Progenitor cell of endocrine pancreas (in vitro differentiated cells): ENCODE measurements at regions not wholly inside any gene's neighbourhood (a gene's known extent, or its start where the extent isn't known, plus 50 kb on each side); places are given as distances from the start of the nearest gene placed in this dataset.
"Not testable (repeated sequence)": the region's sequence is repeated elsewhere in the genome, so short reads cannot be mapped to it uniquely, and the experiment has no call there.

Experiments
- DNase-seq: peaks from one replicate; pipeline ENCODE4 v3.0.0; 2021; ENCODE audit warnings: low spot score; ENCODE audit not compliant: unreplicated experiment
- H3K27ac Mint-ChIP-seq: 2 replicates; pipeline ENCODE4 v1.8.0; 2021; ENCODE audit warnings: mild to moderate bottlenecking, moderate library complexity, mixed read lengths
- H3K27me3 Mint-ChIP-seq: 2 replicates; pipeline ENCODE4 v1.8.0; 2021; ENCODE audit warnings: mixed read lengths
- H3K36me3 Mint-ChIP-seq: 2 replicates; pipeline ENCODE4 v1.8.0; 2022; ENCODE audit warnings: mixed read lengths; ENCODE audit not compliant: insufficient read depth
- H3K4me1 Mint-ChIP-seq: 2 replicates; pipeline ENCODE4 v1.8.0; 2021; ENCODE audit warnings: low read depth, mixed read lengths
- H3K4me3 Mint-ChIP-seq: 2 replicates; pipeline ENCODE4 v1.8.0; 2021; ENCODE audit warnings: low read depth, mild to moderate bottlenecking, moderate library complexity, mixed read lengths
- H3K9me3 Mint-ChIP-seq: 2 replicates; pipeline ENCODE4 v1.8.0; 2021; ENCODE audit warnings: low read depth, mixed read lengths
- TF ChIP-seq, protein P1 (sequence below): fragments of 200-600 bp; sonication (generic); IDR thresholded peaks from one replicate; pipeline ENCODE4 v1.5.0; 2021; ENCODE audit warnings: antibody characterized with exemption, mild to moderate bottlenecking; ENCODE audit not compliant: unreplicated experiment

DNA sequence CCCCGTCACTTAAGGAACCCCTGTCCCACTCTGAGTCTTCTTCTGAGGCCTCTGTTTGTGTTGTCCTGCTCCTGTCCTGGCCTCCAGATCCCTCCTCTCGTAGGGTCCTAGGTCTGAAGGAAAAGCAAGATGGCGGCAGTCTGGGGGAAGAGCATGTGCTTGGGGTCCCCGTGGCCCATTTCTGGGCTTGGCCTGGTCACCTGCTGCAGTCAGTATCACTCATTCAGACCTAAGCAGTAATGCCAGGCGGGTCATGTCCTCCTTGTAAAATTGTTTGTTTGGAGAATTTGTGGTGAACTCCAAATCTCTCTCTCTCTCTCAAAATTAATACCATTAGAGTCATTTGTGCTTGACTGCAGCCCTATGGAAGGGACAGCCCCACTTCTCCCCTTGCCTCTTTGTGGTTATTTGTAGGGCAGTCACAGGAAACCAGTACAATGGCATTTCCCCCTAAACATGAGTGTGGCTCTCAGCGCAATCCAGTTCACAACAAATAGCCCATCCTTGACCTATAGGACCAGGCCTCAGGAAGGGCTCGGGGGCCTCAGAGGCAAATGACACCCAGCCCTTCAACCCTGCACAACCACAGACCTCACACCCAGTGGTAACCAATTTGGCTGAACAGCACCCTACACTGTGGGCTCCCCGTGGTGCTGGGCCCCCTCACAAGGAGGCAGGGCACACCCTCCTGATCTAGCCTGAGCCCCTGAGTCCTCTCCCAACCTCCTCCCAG is 173.5 kb downstream of the OR4M2 start:
- H3K4me3 Mint-ChIP-seq, result no peak overlapping the region
- H3K36me3 Mint-ChIP-seq, result peaks cover 13% of the 10 kb centered on the region
- no peak for DNase-seq
- no peak overlapping the region for H3K27ac Mint-ChIP-seq
- no peaks in the 10 kb centered on the region for H3K27me3 Mint-ChIP-seq
- H3K4me1 Mint-ChIP-seq, result no peaks in the 10 kb centered on the region
- TF ChIP-seq, protein P1, sequence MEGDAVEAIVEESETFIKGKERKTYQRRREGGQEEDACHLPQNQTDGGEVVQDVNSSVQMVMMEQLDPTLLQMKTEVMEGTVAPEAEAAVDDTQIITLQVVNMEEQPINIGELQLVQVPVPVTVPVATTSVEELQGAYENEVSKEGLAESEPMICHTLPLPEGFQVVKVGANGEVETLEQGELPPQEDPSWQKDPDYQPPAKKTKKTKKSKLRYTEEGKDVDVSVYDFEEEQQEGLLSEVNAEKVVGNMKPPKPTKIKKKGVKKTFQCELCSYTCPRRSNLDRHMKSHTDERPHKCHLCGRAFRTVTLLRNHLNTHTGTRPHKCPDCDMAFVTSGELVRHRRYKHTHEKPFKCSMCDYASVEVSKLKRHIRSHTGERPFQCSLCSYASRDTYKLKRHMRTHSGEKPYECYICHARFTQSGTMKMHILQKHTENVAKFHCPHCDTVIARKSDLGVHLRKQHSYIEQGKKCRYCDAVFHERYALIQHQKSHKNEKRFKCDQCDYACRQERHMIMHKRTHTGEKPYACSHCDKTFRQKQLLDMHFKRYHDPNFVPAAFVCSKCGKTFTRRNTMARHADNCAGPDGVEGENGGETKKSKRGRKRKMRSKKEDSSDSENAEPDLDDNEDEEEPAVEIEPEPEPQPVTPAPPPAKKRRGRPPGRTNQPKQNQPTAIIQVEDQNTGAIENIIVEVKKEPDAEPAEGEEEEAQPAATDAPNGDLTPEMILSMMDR, result no peak
- H3K9me3 Mint-ChIP-seq, result peaks cover 64% of the 10 kb centered on the region

DNA sequence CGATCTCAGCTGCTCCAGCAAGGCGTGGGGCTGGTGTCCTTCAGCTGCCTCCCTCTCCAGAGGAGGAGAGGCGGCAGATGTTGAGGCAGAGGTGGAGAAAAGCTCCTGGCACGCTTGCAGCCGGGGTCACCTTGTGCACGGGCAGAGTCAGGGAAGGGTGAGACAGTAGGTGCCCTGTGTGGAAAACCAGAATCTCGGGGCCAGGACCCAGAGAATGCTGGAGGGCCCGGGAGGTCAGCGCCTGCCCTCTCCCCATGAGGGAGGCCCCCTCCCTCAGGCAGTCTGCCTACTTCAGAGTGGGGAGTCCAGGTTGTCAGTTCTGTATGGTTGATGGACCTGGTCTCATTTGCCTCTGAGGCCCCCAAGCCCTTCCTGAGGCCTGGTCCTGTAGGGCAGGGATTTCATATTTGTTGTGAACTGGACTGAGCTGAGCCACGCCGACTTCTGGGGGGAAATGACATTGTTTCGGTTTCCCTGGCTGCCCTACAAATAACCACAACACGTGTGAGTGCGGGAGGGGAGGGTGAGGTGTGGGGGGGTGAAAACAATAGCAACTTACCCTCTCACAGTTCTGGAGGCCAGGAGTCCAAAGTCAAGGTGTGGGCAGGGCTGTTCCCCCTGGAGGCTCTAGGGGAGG is 174.2 kb downstream of the OR4M2 start:
- H3K36me3 Mint-ChIP-seq, result peaks cover 15% of the 10 kb centered on the region
- DNase-seq, H3K27ac Mint-ChIP-seq, H3K4me1 Mint-ChIP-seq, H3K4me3 Mint-ChIP-seq, H3K27me3 Mint-ChIP-seq: not testable (repeated sequence)
- peaks cover 64% of the 10 kb centered on the region for H3K9me3 Mint-ChIP-seq

DNA sequence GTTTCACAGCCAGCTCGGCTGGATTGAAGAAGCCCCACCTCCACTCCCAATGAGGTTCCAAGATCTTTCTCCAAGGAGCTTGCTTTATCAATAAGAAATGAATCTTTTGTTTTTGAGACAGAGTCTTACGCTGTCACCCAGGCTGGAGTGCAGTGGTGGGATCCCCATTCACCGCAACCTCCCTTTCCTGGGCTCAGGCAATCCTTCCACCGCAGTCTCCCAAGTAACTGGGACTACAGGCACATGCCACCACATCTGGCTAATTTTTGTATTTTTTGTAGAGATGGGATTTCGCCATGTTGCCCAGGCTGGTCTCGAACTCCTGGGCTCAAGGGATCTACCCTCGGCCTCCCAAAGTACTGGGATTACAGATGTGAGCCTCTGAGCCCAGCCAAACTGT is 175.3 kb downstream of the OR4M2 start:
- H3K27me3 Mint-ChIP-seq, H3K4me1 Mint-ChIP-seq, DNase-seq, H3K4me3 Mint-ChIP-seq, H3K27ac Mint-ChIP-seq: not testable (repeated sequence)
- Mint-ChIP-seq H3K9me3 (peaks cover 67% of the 10 kb centered on the region), H3K36me3 (peaks cover 23% of the 10 kb centered on the region)

DNA sequence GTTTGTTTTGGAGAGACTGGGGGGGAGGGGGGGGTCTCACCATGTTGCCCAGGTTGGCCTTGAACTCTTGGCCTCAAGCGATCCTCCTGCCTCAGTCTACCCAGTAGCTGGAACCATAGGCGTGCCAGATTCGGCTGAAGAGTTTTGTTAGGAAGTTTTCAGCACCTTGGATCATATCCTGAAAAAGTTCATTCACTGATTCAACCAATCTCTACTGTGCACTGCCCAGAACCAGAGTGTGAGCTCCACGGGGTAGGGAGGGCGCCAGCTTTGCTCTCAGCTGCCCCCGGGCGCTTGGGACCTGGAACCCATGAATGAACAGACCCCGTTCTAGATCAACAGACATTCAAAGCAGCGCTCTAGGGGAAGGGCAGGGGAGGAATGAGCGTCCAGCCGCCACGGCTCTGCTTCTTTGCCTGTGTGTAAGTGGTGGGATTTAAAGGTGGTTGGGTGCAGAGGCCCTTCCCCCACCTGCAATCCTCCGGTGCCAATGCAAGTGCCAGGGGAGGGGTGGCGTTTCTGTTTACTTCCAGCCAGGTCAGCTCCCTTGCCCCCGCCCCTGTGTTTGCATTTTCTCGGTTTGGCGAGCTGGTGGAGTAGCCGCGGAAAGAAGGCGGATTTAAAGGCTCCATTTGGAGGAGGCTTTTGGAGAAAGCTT is 176.2 kb downstream of the OR4M2 start:
- H3K36me3 Mint-ChIP-seq, result peaks cover 17% of the 10 kb centered on the region
- H3K9me3 Mint-ChIP-seq, result peaks cover 68% of the 10 kb centered on the region

DNA sequence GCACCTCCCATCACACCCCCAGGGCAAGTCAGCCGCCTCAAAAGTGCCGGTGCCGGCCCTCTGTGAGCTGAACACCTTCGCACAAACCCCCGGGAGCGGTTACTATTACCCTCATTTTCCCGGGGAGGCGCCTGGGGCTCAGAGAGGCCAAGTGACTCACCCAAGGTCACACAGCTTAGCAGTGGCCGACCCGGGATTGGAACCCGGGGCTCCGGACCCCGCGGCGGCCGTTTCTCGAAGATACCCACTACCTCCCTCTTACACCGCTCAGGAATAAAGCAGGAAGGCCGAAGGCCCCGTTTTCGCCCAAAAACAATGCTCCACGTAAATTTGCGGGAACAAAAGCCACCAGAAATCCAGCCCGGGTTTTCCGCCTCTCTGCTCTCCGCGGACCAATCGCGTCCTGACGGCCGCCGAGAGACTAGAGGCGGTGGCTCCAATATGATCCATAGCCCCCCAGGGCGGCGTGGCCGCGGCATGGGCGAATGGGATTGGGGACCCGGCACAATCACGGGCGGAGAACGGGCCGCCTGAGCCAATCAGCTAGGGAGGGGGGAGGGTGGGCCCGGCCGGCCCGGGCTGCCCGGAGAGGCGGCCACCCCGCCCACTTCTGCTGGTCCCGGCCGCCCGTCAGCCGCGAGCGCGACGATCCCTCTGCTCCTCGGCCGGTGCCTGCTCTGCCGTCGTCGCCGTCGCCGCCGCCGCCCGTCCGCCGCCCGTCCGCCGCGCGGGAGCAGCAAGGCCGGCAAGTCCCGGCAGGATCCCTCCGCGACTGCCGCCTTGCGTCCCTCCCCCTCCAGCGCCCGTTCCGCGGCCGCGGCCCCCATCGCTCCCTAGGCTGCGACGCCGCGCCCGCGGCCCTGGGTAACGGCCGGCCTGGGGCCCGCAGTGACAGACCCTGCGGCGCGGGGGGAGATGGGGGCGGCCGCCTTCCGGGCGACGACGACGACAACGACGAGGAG is 177.0 kb downstream of the OR4M2 start:
- TF ChIP-seq, protein P1, result no peak
- DNase-seq, result no peak
- Mint-ChIP-seq H3K36me3 (peaks cover 15% of the 10 kb centered on the region), H3K27ac (no peak overlapping the region), H3K4me1 (no peaks in the 10 kb centered on the region), H3K9me3 (peaks cover 60% of the 10 kb centered on the region), H3K27me3 (no peaks in the 10 kb centered on the region), H3K4me3 (no peak overlapping the region)

More for the DNA sequence above, 176.2 kb downstream of the OR4M2 start:
- not testable (repeated sequence) for H3K27me3 Mint-ChIP-seq, H3K4me1 Mint-ChIP-seq, H3K4me3 Mint-ChIP-seq, DNase-seq, H3K27ac Mint-ChIP-seq

DNA sequence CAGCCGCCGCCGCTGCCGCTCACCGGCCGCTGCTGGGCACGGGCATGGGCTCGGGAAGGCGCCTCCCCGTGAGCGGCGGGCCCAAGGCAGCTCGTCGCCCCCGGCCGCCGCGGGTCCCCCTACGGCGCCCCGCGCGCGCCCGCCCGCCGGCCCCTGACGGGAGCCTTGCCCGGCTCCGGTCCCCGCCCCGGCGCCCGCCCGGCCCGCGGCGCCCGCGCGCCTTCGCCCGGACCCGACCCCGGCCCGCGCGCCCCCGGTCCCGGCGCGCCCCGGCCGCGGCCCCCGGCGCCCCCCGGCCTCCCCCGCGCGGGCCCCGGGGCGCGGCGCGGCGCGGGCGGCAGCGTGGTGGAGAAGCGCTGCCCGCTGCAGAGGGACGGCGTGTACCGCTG is 177.7 kb downstream of the OR4M2 start:
- Mint-ChIP-seq H3K27me3 (no peaks in the 10 kb centered on the region), H3K9me3 (peaks cover 60% of the 10 kb centered on the region), H3K36me3 (peaks cover 15% of the 10 kb centered on the region), H3K4me3 (no peak overlapping the region), H3K4me1 (no peaks in the 10 kb centered on the region), H3K27ac (no peak overlapping the region)
- no peak for DNase-seq
- TF ChIP-seq, protein P1, result no peak
